Inferior parietal cortex (tissue), 1 donor: ENCODE measurements at regions not wholly inside any gene's neighbourhood (a gene's known extent, or its start where the extent isn't known, plus 50 kb on each side); places are given as distances from the start of the nearest gene placed in this dataset.

Experiments used
- DNase-seq: peaks from one replicate; pipeline ENCODE4 v3.0.0-alpha.2; 2016; ENCODE audit errors: extremely low spot score

DNA sequence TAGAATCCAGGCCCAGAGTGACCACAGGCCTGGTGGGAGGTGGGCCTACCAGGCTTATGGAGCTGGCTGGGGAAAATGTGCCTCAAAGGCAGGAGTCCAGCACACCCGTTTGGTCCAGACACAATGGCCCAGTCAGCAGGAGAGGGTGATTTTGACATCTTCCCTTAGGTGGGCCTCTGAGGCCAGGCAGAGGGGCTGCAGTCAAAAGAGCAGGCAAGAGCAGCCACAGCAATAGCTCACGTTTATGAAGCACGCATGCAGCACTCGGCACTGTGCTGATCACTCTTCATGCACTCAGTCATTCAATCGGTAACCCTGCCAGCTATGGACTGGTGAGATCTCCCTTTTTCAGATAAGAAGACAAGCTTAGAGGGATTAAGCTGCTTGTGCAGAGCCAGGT lies 146.8 kb downstream of the LRIG2 start:
- no peak for DNase-seq

DNA sequence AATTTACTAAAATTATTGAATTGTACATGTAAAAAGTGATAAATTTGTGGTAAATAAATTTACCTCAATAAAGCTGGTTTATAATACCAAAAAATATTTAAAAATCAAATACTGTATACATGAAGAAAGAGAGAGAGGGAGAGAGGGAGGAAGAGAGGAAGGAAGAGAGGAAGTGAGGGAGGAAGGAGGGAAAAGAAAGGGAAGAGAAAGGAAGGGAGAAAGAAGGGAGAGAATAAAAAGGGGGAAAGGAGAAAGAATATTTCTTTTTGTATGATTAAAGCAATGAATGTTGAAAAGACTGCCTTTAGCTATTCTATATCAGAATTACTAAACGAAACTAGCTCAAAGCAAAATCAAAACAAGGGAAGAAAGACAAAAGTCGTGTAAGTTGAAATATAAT lies 150.0 kb downstream of the LRIG2 start:
- DNase-seq: no peak

DNA sequence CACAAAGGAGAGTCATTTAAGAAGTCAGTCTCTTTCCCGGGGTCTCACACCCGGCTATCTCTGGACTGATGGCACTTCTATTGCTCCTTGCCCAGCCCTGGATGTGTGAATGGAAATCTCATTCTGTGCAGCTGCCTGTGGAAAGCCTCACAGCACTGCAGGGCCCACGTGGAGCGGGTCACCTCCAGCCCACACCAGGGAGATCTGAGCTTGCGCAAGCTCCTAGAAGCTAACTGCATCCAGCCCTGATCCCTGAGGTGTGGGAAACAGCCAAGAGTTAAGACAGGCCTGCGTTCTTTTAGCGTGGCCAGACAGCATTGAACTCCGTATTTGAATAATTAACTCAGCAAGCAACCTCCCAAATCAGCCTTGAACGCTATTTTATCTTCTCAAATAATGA lies 150.5 kb downstream of the LRIG2 start:
- DNase-seq: no peak

DNA sequence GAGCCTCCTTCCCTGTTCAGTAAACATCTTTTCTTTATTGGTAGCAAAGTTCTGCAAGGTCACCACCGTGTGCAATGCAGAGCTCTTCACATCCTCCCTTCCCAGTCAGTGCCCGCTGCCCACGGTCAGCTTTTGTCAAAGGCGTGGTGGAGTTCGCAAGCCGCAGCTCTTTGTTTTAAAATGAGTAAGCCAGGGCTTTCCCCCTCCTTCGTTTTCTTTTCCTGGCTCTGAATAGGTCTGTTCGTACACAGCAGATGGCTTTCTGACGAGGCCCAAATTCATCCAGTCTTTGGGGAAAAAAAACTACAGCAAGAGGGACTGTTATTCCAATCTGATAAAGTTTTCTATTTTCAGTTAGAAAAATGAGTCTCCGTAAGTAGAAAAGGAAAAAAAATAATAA lies 153.2 kb downstream of the LRIG2 start:
- peak; percentile 53 for DNase-seq

DNA sequence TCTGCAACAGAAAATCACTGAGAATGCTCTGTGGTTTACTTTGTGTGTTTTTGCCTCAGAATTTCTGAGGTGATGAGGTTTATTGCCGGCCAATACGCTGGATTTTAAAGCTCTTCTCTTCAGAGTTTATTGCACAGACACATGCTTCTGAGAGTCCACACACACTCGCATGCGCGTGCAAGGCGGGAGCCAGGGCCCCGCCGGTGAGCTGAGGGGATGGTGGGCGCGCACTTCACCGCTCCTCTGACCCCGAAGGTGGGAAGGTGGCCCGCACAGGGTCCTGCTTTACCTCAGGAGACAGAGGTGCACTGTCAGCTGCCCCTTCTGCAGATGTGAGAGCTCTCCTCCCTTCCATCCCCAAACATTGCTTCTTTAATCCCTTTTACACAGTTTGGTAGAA lies 158.4 kb upstream of the MAGI3 start:
- DNase-seq: no peak

DNA sequence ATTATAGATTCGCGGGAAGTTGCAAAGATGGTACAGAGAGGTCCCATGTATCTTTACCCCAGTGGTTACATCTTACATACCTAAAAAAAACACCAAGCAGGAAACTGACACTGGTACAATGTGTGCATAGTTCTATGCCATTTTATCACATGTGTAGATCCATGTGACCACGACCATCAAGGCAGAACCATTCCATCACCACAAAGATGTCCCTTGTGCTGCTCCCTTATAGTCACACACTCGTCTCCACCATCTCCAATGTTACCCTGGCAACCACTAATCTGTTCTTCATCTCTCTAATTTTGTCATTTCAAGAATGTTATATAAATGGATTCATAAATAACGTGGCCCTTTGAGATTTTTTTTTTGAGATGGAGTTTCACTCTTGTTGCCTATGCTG lies 156.9 kb upstream of the MAGI3 start:
- DNase-seq: no peak

DNA sequence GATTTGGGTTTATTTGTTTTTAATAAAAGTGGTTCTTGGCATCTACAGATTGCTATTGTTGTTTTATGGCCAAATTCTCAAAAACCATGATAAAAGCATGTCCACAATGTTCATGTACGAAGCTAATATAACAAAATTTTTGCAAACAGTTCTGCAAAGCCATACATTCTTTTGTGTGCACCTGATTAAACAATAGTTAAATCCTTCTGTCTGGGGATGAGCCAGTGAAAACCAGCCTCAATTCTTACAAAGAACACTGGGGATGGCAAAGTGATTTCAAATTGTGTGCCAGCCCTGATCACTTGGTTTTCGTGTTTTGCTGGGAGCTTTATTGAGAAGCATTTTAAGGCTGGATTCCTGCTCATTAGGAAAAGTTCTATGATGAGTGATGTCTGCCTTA lies 149.1 kb upstream of the MAGI3 start:
- DNase-seq: no peak

DNA sequence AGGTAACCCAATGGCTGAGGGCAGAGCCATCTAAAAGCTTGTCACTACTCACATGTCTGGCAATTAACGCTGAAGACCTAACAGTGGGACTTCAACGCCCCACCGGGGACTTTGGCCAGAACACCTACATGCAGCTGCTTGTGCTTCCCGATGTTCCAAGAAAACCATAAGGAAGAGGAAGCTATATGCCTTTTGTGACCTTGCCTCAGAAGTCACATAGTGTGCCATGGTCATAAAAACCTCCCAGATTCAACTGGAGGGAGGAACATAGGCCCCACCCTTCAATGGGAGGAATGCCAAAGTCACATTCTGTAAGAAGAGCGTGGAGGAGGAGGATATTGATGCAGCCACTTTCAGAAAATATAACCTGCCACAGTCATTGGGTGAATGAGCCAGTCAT lies 147.8 kb upstream of the MAGI3 start:
- DNase-seq: no peak

DNA sequence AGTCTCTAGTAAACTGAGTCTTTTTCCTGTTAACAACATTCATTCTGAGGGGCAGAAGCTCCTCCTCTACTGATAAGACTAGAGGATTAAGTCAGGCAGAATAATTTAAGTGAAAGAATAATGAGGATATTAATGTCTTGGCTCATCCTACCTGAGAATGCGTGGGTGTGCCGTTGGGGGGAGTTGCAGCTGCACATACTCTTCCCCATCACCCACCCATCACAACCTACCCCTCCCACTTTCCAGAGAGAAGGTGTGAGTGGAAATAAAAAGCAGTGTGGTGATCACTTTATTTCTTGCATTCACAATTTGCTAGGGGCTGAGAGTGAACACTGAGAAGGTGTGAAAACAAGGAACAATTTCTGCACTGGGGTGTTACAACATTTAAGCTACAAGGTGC lies 146.8 kb upstream of the MAGI3 start:
- no peak for DNase-seq

DNA sequence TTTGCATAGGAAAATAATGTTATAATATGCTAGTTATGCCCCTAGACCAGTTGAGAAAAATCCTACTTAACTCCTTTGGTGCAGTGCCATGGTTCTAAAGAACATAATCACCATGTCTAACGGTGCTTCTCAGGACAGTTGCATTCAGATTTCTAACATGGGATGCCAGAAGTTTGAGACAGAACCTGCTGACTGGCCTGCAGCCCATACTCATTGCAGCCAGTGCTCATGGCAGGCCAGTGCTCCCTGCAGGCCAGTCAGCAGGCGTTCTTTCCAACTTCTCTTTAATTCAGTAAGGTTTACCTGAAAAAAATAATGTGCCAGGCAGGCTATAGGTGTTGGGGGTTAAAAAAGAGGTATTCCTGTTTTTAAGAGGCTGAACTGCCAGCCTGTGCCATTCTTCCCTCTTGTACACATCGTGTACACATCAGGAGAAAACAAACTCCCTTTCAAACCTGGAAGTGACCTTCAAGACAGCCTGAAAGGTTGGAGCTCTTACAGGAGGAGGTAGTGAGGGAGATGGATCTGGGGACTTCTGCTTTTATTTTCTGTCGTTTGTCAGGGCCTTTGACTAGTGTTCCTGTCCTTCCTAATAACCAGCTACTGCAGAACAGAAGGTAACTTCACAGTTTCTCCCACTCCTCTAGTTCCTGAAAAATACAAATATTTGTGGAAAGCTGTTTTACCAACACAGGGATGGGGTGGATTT lies 146.0 kb upstream of the MAGI3 start:
- DNase-seq: no peak

DNA sequence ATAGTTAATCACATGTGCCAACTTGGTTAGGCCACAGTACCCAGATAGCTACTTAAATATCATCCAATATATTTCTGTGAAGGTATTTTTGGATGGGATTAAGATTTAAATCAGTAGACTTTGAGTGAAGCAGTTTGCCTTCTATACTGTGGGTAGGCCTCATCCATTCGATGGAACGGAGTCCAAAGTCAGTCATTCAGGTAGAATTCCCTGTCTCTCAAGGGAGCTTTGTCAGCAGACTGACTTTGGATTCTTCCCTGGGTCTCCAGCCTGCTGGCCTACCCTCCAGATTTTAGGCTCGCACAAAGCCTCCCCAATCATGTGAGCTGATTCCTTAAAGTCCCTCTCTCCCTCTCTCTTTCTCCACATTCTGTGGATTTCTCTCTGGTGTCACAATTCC lies 145.1 kb upstream of the MAGI3 start:
- no peak for DNase-seq

DNA sequence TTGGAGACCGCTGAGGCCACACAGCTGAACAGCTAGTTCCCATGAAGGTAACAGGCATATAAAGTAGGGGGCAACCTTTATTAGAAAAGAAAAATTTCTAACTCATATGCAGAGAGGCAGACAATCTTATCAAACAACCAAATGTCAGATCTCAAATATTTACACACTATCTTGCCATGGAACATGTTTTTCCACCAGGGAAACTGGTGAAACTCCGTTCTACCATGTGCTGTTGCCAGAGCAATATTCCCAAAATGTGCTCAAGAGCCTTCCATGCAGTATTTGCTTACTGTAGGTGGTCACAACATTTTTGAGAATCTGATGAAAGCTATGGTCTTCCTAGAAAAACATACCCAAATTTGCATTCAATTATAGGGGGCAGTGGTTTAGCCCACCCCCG lies 143.4 kb upstream of the MAGI3 start:
- DNase-seq: no peak

DNA sequence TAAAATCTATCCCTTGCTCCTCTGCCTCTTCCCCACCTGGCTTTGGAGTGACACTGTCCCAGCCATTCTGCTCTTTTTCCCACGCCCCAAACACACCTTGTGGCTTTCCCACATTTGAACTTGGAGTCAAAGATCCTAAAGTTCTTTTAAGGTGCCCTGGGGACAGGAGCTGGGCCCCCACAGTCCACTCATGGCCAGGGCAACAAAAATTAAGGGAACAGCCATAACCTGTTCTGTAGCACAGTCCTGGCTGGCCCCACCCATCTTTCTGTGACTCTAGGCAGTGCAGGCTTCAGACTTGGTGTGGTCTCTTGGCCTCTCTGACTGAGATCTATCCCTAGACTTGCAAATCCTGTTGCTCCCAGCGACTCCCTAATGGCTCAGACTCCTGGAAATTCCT lies 143.0 kb upstream of the MAGI3 start:
- no peak for DNase-seq

DNA sequence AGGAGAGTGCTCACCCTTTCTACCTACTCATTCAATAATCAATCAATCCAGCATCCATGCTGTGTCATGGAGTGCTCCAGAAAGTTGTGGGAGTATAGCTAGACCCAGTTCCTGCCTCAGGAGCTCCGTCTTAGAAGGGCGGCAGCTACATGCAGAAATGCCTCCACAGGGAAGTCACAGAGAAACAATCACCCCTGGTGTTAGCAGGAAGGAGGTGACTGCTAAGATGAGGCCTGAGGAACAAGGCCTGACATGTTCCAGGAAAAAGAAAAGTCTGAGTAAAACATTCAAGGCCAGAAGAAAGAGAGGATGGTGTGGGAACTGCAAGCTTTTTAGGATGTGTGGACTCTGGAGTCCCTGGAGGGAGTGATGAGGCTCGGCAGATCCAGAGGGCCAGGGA lies 142.5 kb upstream of the MAGI3 start:
- DNase-seq: no peak

DNA sequence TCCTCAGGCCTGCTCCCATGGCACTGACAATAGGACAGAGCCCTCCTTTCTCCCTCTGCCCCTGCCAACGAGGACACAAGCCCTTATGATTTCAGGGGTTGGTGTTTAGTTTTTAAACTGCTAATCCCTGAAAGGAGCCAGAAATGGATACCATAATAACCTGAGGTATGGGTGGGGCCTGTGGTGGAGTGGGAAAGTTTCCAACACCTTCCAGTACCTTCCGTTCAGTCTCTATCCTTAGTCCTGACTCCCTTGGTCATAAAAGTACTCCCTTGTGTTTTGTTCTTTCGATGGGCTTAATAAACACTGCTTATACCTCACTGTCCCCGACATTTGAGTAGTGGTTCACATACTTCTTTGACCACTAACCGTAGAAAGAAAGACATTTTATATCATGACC lies 141.8 kb upstream of the MAGI3 start:
- DNase-seq: no peak

DNA sequence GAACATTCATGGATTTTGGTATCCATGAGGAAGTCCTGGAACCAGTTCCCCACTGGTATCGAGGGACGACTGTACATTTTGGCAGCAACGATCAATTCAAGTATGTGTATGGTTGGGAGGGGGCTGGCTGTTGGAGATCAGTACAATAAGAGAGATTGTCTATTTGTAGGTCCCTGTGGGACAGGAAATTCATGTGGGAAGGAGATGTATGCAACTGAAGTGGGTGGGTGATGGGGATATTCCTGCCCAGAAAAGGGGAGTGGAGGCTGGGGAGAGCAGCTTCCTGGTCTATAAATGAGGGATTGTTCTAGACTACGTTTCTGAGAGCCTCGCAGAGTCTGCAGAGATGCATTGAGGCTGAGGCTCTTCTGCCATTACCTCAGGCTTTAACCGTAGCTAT lies 140.2 kb upstream of the MAGI3 start:
- DNase-seq: no peak

DNA sequence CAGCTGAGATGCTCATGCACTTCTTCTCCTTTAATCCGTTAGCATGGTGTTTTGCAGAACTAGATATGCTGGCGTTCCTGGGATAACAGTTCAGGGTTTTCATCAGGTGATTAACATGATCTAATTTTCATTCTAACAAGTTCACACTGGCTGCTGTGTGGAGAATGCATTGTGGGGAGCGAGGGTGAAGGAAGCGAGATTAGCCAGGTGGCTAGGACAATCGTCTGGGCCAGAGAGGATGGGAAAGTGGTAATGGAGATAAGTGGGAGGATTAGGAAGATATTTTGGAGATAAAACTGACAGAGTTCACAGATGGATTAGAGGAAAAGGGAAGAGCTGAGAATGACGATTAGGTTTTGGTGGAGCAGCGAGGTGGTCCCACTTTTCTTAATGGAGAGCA lies 138.1 kb upstream of the MAGI3 start:
- DNase-seq: no peak

DNA sequence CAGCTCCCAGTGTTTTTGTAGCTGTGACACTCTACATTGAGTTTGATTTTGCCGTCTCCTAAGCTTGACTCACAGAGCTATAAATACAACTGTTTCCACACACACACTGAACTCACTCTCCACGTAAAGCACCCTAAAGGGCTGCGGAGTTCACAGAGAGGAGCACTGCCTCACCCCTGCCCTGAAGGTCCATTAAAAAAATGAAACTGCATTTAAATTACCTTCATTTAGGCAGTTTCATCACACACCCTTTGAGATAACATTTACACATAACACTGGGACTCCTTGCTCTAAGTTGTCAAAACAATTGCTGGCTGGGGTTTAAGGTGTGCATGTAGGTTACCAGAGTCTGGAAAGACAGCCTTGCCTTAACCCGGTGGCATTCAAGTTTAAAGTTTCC lies 137.1 kb upstream of the MAGI3 start:
- DNase-seq: no peak

DNA sequence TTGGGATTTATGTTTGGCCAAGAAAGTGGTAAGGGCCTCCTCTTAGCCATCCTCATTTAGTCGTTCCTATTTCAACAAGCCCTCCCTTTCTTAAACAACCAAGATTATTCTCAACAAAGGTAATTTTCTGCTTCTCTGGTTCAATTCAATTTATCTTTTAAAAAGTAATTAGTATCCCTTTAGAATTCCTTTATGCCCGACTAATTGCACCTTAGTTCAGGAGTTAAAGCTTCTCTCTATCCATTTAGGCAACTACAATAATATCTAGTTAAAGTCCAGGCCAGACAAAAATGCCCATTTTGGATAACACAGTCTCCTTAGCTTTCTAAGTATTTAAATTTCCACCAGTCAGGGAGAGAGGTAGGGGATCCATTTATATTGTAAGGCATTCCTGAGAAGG lies 136.7 kb upstream of the MAGI3 start:
- DNase-seq: no peak

DNA sequence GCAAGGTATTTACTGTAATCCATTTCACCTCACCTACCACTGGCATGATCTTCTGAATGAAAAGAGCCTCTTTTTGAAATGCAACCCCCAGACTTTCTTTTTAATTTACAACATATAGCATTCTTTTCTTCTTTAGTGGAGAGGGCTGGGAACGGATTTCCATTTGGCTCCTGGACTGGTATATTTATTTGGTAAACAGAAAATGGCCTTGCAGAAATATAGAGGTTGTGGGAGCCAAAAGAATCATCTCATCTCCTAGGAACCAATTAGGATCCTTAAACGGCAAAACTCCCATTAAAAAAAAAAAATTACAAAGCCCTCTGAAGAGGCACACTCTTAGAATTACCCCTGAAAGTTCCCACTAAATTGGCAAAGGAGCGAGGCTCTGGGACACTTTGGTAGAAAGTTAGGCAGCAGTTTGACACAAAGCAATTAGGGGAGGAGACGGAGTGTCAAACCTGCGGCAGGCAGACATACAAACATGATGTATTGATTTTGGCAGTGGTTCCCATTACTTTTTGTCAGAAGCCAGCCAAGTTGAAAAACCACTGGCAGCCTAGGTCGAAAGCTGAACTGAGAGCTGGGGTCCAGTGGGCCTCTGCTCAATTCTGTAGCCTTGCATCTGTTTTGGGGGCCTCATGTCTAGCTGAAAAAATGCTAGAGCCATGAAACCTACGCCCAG lies 135.1 kb upstream of the MAGI3 start:
- no peak for DNase-seq

DNA sequence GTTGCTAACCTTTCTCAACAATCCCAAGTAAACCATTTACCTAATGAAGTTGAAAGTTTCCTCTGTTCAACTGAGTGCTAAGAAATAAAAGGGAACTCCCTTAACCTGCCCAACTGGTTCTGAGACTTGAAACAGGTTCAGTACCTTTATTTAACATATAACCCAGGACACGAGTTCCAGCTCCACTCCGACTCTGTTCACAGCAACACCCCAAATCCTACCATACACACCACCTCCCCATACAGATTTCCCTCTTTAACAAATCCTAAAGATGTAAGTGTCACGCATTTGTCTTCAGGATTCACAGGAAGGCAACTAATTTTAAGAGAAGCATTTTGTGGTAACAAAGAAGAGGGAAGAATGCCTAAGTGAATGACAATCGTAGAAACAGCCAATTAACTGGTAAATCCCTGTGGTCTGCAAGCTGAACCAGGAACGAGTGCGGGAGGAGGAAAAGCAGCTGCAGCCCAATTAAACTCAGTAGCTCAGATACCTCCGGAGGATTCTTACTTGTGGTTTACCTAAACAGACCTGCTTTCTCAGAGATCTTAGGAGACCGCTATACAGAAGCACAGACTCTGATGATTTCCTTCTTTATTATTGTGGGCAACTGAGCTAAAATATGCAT lies 134.5 kb upstream of the MAGI3 start:
- DNase-seq: no peak

DNA sequence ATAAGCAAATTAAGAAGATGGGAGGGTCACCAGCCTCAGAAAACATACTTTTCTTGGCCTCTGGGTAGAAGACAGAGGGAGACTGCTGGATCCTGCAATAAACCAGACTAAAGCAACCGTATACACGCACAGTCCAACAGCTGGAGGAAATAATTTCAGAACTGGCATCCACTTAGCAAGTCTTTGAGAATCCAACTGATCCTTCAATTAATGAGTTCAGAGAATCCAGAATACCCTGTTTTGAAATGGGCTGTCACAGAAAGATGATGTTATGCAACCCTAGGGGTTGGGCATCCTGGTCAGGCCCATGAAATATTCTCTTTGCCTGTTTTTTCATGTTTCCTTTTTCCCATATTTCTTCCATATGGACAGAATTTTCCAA lies 134.0 kb upstream of the MAGI3 start:
- no peak for DNase-seq

DNA sequence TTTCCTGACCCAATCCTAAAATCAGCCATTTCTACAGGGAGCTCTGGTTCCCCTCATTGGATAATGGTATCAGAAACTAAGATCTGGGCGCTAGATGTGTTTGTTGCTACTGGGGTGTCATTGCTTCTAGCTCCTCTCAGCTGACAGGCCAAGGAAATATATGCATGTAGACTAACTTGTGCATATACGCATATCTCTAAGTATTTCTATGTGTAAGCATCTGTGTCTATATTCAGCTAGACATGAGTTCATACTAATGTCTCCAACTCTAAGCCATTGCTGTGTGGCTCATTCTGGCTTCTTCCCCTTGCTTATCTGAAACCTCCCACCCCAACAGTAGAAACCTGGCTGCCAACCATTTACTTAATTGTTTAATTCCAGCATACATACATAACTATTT lies 130.3 kb upstream of the MAGI3 start:
- DNase-seq: no peak

DNA sequence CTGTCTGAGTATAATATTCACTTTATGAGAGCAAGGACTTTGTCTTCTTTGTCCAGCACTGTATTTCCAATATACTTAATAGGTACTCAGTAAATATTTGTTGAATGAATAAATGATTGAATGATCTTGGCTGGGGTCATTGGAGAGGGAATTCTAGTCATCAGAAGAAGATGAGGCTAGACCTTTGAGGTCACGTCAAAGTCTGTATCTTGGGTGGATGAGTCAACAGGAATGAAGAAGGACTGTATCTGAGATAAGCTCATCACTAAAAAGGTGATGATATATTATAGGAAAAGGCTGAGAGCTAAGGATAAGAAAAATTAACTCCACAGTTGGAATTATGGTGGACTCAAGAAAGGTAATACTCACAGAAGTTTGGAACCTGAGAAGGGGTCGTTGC lies 125.1 kb upstream of the MAGI3 start:
- DNase-seq: no peak
